RWPE2 (cell line): ENCODE measurements at regions not wholly inside any gene's neighbourhood (a gene's known extent, or its start where the extent isn't known, plus 50 kb on each side); places are given as distances from the start of the nearest gene placed in this dataset.

Source experiments
- ATAC-seq: fragments of 200-7000 bp; cut with Tn5 transposase; 3 replicates; pipeline ENCODE4 v1.9.1; 2021; ENCODE audit warnings: low read depth
- DNase-seq: peaks from one replicate; pipeline ENCODE4 v3.0.0-alpha.2; 2020; ENCODE audit warnings: low spot score
- H3K27ac ChIP-seq: fragments of 450-650 bp; 2 replicates; pipeline ENCODE4 v1.5.1; 2017; ENCODE audit warnings: mild to moderate bottlenecking; ENCODE audit not compliant: poor library complexity, severe bottlenecking
- H3K27me3 ChIP-seq: fragments of 250-450 bp; sonication (Bioruptor Pico); 2 replicates; pipeline ENCODE4 v1.5.1; 2021; ENCODE audit warnings: mild to moderate bottlenecking, moderate library complexity; ENCODE audit not compliant: insufficient read depth, poor library complexity, severe bottlenecking
- H3K36me3 ChIP-seq: fragments of 250-450 bp; sonication (Bioruptor Pico); 2 replicates; pipeline ENCODE4 v1.5.1; 2020; ENCODE audit warnings: low read depth, mild to moderate bottlenecking, moderate library complexity
- H3K4me1 ChIP-seq: fragments of 250-450 bp; sonication (Bioruptor Pico); 2 replicates; pipeline ENCODE4 v1.5.1; 2021; ENCODE audit warnings: mild to moderate bottlenecking, moderate library complexity; ENCODE audit not compliant: insufficient read depth, poor library complexity, severe bottlenecking
- H3K4me3 ChIP-seq: fragments of 250-450 bp; sonication (Bioruptor Pico); 2 replicates; pipeline ENCODE4 v1.5.1; 2021; ENCODE audit warnings: mild to moderate bottlenecking, moderate library complexity; ENCODE audit not compliant: severe bottlenecking
- H3K9me3 ChIP-seq: fragments of 250-450 bp; sonication (Bioruptor Pico); 2 replicates; pipeline ENCODE4 v1.5.1; 2021; ENCODE audit warnings: mild to moderate bottlenecking, moderate library complexity; ENCODE audit not compliant: severe bottlenecking
- TF ChIP-seq, protein P1 (sequence below): fragments of 450-650 bp; IDR thresholded peaks from one replicate; pipeline ENCODE4 v1.5.1; 2017; ENCODE audit warnings: mild to moderate bottlenecking, moderate library complexity; ENCODE audit not compliant: poor library complexity, severe bottlenecking

DNA sequence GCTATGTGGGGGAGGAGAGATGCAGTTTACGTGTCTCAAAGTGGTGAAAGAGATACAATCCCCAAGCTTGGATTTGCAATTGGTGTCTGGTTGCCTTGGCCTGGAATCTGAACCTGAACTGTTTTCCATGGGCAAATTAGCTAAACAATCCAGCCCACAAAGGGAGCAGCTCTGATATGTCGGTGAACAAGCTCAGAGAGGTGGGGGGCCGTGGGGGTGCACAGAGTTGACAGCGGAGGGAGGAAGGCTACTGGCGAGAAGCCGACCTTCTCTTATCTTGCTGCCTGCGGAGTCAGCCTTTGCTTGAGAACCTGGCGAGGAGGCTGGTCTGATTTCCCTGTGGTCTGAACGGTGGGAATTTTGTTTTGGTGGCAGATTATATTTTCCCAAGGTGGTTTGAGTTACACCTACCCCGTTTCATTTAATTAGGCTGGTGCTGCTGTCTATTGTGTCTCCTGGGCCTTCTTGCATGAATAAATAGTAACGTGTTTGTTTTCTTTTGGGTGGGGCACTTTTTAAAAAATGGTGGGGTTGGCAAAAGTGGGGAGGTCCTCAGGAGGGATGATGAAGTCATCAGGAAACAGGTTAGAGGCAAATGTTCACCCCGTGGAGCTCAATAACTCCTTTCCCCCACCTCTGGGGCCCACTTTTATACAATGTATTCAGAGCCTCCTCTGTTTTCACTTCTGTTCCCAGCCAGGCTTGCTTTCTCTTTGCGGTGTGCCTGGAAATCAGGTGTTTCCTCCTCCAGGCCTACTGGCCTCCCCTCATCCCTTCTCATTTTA is 80.9 kb upstream of the IGFBP5 start:
- no peaks in the 10 kb centered on the region for H3K27me3 ChIP-seq
- no peak overlapping the region for H3K27ac ChIP-seq
- H3K4me1 ChIP-seq = peaks cover 5% of the 10 kb centered on the region
- H3K36me3 ChIP-seq = no peaks in the 10 kb centered on the region
- DNase-seq (no peak), ATAC-seq (no peak)
- no peak overlapping the region for H3K4me3 ChIP-seq
- H3K9me3 ChIP-seq = no peaks in the 10 kb centered on the region
- TF ChIP-seq, protein P1, sequence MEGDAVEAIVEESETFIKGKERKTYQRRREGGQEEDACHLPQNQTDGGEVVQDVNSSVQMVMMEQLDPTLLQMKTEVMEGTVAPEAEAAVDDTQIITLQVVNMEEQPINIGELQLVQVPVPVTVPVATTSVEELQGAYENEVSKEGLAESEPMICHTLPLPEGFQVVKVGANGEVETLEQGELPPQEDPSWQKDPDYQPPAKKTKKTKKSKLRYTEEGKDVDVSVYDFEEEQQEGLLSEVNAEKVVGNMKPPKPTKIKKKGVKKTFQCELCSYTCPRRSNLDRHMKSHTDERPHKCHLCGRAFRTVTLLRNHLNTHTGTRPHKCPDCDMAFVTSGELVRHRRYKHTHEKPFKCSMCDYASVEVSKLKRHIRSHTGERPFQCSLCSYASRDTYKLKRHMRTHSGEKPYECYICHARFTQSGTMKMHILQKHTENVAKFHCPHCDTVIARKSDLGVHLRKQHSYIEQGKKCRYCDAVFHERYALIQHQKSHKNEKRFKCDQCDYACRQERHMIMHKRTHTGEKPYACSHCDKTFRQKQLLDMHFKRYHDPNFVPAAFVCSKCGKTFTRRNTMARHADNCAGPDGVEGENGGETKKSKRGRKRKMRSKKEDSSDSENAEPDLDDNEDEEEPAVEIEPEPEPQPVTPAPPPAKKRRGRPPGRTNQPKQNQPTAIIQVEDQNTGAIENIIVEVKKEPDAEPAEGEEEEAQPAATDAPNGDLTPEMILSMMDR = no peak

DNA sequence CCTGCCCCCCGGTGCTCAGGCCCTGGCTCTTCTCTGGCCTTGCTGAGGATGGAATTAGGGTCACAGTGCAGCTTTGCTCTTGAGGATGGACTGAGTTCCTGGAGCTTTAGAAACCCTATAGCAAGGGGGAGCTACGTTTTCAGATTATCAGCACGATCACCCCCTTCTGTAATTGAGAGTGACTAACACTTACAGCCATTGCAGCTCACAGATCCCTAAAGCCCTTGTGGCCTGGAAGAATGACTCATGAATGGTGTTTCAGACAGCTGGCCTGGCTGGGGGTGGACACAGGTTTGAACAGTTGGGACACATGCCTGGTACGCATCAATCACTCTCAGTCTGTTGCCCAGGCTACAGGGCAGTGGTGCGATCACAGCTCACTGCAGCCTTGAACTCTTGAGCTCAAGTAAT is 79.7 kb upstream of the IGFBP5 start:
- Histone ChIP-seq H3K9me3 (no peaks in the 10 kb centered on the region), H3K27ac (no peak overlapping the region), H3K27me3 (no peaks in the 10 kb centered on the region), H3K36me3 (no peaks in the 10 kb centered on the region), H3K4me3 (no peak overlapping the region), H3K4me1 (peaks cover 5% of the 10 kb centered on the region)
- ATAC-seq (peak; percentile 90), DNase-seq (no peak)
- TF ChIP-seq, protein P1 = no peak

DNA sequence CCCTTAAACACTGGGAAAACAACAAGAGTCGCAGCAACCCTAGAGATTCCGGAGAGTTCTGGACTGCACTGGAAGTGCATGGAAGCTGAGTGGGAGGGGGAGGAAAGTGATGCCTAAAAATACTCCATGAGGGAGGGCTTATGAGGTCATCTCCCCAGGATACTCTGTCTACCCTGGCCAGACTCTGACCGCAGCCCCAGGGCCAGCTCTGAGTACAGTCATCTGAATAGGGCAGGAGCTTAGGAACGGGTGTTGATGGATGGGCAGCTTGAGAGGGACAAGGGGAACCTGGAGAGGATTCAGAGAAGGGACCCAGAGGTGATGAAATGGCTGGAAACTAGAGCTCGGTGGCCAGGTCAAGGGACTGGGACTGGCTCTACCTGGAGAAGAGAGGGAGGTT is 79.3 kb upstream of the IGFBP5 start:
- no peak for ATAC-seq
- Histone ChIP-seq H3K27ac (no peak overlapping the region), H3K4me1 (peaks cover 5% of the 10 kb centered on the region), H3K4me3 (no peak overlapping the region), H3K9me3 (no peaks in the 10 kb centered on the region), H3K36me3 (no peaks in the 10 kb centered on the region), H3K27me3 (no peaks in the 10 kb centered on the region)
- TF ChIP-seq, protein P1 = no peak
- no peak for DNase-seq

DNA sequence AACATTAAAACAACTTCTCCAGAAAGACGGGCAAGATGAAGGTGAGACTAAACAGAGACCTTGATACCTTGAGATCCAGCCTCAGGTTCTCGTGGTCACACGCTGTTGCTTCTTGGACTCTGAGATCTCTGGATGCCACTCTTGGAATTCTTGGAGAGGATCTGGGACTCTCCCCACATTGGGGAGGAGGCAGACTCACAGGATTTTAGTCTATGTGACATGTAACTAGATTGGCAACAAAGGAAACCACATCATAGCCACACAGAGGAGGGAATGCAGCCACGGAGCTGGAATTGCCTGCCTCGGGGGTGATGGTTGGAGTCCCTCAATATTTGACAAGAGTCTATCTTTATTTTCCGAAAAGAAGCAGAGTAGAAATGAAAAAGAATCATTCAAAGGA is 78.8 kb upstream of the IGFBP5 start:
- no peak overlapping the region for H3K4me3 ChIP-seq
- no peak for DNase-seq
- H3K9me3 ChIP-seq = no peaks in the 10 kb centered on the region
- TF ChIP-seq, protein P1 = no peak
- no peak overlapping the region for H3K27ac ChIP-seq
- peaks cover 5% of the 10 kb centered on the region for H3K4me1 ChIP-seq
- no peak for ATAC-seq
- H3K36me3 ChIP-seq = no peaks in the 10 kb centered on the region
- H3K27me3 ChIP-seq = no peaks in the 10 kb centered on the region

DNA sequence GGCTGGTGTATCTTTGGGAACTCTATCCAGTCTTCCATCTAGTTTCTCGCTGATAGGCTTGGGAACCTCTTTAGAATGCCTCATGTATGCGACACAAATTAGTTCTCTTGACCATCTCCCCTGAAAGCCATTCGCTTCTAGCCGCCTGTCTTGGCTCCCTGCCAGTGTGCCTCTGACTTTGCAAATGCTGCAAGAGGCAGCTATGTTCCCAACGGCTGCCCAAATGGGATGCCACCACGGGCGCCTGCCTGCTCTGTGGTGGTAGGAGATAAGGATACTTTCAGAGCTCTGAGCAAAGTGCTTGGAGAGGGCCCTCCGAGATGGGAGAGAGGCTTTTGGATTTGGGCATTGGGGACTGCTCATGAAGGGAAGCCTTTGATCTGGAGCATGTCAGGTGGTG is 77.7 kb upstream of the IGFBP5 start:
- no peak for DNase-seq
- Histone ChIP-seq H3K36me3 (no peaks in the 10 kb centered on the region), H3K4me1 (peaks cover 5% of the 10 kb centered on the region), H3K4me3 (no peak overlapping the region), H3K27me3 (no peaks in the 10 kb centered on the region), H3K27ac (no peak overlapping the region), H3K9me3 (no peaks in the 10 kb centered on the region)
- no peak for ATAC-seq
- TF ChIP-seq, protein P1 = no peak
